ENCODE measurements at regions not wholly inside any gene's neighbourhood (a gene's known extent, or its start where the extent isn't known, plus 50 kb on each side); places are given as distances from the start of the nearest gene placed in this dataset.

DNA sequence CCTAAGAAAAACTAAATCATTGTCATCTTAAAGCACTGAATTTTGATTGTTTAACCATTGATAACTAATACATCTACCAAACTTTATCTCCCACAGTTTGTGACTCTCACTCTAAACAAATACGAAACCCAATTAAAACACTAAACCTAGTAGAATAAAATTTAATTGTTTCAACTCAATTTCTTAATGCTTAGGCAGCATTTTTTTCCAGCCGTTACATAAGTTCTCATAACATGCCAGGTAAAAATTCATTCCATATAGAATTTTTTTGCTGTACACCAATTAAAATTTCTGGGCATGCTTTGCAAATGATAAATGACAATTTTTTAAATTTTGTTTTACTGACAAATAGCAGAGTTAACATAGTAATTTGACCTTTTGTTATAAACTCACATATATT lies 658.2 kb upstream of the FLRT2 start (continued):
- TF ChIP-seq, protein P1, sequence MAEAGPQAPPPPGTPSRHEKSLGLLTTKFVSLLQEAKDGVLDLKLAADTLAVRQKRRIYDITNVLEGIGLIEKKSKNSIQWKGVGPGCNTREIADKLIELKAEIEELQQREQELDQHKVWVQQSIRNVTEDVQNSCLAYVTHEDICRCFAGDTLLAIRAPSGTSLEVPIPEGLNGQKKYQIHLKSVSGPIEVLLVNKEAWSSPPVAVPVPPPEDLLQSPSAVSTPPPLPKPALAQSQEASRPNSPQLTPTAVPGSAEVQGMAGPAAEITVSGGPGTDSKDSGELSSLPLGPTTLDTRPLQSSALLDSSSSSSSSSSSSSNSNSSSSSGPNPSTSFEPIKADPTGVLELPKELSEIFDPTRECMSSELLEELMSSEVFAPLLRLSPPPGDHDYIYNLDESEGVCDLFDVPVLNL (CRISPR knock-in tag; IDR thresholded peaks at IDR 0.05; ENCODE audit: borderline replicate concordance, low read depth) = no peak
- TF ChIP-seq ZNF232 (CRISPR knock-in tag; IDR thresholded peaks at IDR 0.05) = no peak

DNA sequence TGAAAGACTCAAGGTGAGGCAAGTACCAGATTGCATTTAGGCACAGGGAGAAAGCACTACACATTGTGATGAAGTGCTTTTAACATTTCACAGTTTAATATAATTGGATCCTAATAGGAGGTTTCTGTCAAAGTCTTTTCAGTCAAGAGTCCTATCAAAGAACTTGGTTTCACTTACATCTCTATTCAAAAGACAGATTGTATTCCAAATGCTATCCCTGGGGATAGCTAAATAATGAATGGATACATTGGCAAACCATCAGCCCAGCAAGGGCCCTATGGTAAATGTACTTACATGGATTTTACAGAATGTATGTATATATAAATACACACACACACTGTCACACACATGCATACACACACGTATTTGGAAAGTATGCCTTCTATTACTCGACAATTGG lies 655.5 kb upstream of the FLRT2 start:
- no peak for TF ChIP-seq ESRRA (CRISPR knock-in tag; IDR thresholded peaks at IDR 0.05; ENCODE audit: borderline replicate concordance)
- TF ChIP-seq, protein P2, sequence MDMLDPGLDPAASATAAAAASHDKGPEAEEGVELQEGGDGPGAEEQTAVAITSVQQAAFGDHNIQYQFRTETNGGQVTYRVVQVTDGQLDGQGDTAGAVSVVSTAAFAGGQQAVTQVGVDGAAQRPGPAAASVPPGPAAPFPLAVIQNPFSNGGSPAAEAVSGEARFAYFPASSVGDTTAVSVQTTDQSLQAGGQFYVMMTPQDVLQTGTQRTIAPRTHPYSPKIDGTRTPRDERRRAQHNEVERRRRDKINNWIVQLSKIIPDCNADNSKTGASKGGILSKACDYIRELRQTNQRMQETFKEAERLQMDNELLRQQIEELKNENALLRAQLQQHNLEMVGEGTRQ (CRISPR knock-in tag; IDR thresholded peaks at IDR 0.05) = no peak
- DNase-seq (ENCODE audit: low spot score) (no peak), ATAC-seq (no peak)
- POLR2A ChIA-PET = no interaction called here
- Mint-ChIP-seq H3K36me3 (no peaks in the 10 kb centered on the region), H3K4me3 (no peak overlapping the region), H3K27ac (peak overlapping the region; percentile 48; the same call in 1 of the 2 replicates), H3K4me1 (peaks cover 11% of the 10 kb centered on the region), H3K9me3 (no peaks in the 10 kb centered on the region), H3K27me3 (ENCODE audit: low read depth) (no peaks in the 10 kb centered on the region)
- CTCF ChIA-PET = no interaction called here

DNA sequence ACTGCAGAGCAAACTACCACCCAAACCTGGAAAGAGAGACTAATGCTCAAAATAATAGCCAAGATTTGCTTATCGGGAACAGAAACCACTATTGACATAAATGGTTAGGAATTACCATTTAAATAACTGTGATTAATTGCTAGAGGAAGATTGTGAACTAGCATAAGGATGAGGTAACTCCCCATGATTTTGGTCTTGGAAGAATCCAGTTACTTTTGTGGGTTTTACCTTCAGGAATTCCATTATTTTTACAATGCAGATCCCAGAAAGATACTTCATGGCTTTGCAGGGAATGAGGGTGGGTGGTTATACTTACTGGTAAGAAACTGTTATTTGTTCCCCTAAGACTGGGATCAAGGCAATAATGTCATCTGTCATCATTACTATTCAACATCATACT lies 652.9 kb upstream of the FLRT2 start:
- ATAC-seq (no peak), DNase-seq (ENCODE audit: low spot score) (no peak)
- Mint-ChIP-seq H3K27ac (no peak overlapping the region), H3K36me3 (no peaks in the 10 kb centered on the region), H3K27me3 (ENCODE audit: low read depth) (no peaks in the 10 kb centered on the region), H3K4me3 (no peak overlapping the region), H3K4me1 (peaks cover 11% of the 10 kb centered on the region), H3K9me3 (no peaks in the 10 kb centered on the region)
- CTCF ChIA-PET = no interaction called here
- POLR2A ChIA-PET = no interaction called here
- TF ChIP-seq TP53 (CRISPR knock-in tag; IDR thresholded peaks at IDR 0.05) = no peak
- no peak for TF ChIP-seq SMAD4 (CRISPR knock-in tag; IDR thresholded peaks at IDR 0.05)
- TF ChIP-seq, protein P3, sequence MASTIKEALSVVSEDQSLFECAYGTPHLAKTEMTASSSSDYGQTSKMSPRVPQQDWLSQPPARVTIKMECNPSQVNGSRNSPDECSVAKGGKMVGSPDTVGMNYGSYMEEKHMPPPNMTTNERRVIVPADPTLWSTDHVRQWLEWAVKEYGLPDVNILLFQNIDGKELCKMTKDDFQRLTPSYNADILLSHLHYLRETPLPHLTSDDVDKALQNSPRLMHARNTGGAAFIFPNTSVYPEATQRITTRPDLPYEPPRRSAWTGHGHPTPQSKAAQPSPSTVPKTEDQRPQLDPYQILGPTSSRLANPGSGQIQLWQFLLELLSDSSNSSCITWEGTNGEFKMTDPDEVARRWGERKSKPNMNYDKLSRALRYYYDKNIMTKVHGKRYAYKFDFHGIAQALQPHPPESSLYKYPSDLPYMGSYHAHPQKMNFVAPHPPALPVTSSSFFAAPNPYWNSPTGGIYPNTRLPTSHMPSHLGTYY (CRISPR knock-in tag; IDR thresholded peaks at IDR 0.05) = no peak
- TF ChIP-seq, protein P4, sequence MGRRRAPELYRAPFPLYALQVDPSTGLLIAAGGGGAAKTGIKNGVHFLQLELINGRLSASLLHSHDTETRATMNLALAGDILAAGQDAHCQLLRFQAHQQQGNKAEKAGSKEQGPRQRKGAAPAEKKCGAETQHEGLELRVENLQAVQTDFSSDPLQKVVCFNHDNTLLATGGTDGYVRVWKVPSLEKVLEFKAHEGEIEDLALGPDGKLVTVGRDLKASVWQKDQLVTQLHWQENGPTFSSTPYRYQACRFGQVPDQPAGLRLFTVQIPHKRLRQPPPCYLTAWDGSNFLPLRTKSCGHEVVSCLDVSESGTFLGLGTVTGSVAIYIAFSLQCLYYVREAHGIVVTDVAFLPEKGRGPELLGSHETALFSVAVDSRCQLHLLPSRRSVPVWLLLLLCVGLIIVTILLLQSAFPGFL (CRISPR knock-in tag; IDR thresholded peaks at IDR 0.05; ENCODE audit: borderline replicate concordance) = no peak
- no peak for TF ChIP-seq ATF1 (CRISPR knock-in tag; IDR thresholded peaks at IDR 0.05)
- TF ChIP-seq, protein P5, sequence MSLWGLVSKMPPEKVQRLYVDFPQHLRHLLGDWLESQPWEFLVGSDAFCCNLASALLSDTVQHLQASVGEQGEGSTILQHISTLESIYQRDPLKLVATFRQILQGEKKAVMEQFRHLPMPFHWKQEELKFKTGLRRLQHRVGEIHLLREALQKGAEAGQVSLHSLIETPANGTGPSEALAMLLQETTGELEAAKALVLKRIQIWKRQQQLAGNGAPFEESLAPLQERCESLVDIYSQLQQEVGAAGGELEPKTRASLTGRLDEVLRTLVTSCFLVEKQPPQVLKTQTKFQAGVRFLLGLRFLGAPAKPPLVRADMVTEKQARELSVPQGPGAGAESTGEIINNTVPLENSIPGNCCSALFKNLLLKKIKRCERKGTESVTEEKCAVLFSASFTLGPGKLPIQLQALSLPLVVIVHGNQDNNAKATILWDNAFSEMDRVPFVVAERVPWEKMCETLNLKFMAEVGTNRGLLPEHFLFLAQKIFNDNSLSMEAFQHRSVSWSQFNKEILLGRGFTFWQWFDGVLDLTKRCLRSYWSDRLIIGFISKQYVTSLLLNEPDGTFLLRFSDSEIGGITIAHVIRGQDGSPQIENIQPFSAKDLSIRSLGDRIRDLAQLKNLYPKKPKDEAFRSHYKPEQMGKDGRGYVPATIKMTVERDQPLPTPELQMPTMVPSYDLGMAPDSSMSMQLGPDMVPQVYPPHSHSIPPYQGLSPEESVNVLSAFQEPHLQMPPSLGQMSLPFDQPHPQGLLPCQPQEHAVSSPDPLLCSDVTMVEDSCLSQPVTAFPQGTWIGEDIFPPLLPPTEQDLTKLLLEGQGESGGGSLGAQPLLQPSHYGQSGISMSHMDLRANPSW (CRISPR knock-in tag; conservative IDR thresholded peaks at IDR 0.05; ENCODE audit: low read depth) = no peak
- no peak for TF ChIP-seq TEAD4 (CRISPR knock-in tag; IDR thresholded peaks at IDR 0.05)
- TF ChIP-seq GABPB1 (CRISPR knock-in tag; IDR thresholded peaks at IDR 0.05) = no peak
- no peak for TF ChIP-seq JAZF1 (CRISPR knock-in tag; IDR thresholded peaks at IDR 0.05)
- no peak for TF ChIP-seq CREM (CRISPR knock-in tag; IDR thresholded peaks at IDR 0.05)
- TF ChIP-seq, protein P6, sequence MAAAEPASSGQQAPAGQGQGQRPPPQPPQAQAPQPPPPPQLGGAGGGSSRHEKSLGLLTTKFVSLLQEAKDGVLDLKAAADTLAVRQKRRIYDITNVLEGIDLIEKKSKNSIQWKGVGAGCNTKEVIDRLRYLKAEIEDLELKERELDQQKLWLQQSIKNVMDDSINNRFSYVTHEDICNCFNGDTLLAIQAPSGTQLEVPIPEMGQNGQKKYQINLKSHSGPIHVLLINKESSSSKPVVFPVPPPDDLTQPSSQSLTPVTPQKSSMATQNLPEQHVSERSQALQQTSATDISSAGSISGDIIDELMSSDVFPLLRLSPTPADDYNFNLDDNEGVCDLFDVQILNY (CRISPR knock-in tag; IDR thresholded peaks at IDR 0.05) = no peak
- TF ChIP-seq, protein P7, sequence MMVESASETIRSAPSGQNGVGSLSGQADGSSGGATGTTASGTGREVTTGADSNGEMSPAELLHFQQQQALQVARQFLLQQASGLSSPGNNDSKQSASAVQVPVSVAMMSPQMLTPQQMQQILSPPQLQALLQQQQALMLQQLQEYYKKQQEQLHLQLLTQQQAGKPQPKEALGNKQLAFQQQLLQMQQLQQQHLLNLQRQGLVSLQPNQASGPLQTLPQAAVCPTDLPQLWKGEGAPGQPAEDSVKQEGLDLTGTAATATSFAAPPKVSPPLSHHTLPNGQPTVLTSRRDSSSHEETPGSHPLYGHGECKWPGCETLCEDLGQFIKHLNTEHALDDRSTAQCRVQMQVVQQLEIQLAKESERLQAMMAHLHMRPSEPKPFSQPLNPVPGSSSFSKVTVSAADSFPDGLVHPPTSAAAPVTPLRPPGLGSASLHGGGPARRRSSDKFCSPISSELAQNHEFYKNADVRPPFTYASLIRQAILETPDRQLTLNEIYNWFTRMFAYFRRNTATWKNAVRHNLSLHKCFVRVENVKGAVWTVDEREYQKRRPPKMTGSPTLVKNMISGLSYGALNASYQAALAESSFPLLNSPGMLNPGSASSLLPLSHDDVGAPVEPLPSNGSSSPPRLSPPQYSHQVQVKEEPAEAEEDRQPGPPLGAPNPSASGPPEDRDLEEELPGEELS (CRISPR knock-in tag; IDR thresholded peaks at IDR 0.05) = no peak
- TF ChIP-seq, protein P2 (CRISPR knock-in tag; IDR thresholded peaks at IDR 0.05) = no peak
- no peak for TF ChIP-seq GTF2I (CRISPR knock-in tag; conservative IDR thresholded peaks at IDR 0.05)
- no peak for TF ChIP-seq NR1H2 (CRISPR knock-in tag; IDR thresholded peaks at IDR 0.05)
- TF ChIP-seq, protein P8, sequence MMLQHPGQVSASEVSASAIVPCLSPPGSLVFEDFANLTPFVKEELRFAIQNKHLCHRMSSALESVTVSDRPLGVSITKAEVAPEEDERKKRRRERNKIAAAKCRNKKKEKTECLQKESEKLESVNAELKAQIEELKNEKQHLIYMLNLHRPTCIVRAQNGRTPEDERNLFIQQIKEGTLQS (CRISPR knock-in tag; conservative IDR thresholded peaks at IDR 0.05) = no peak
- TF ChIP-seq, protein P9, sequence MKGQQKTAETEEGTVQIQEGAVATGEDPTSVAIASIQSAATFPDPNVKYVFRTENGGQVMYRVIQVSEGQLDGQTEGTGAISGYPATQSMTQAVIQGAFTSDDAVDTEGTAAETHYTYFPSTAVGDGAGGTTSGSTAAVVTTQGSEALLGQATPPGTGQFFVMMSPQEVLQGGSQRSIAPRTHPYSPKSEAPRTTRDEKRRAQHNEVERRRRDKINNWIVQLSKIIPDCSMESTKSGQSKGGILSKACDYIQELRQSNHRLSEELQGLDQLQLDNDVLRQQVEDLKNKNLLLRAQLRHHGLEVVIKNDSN (CRISPR knock-in tag; IDR thresholded peaks at IDR 0.05) = no peak

Data from WTC11 (cell line).